Coronary artery (tissue), 2 donors: ENCODE measurements at regions not wholly inside any gene's neighbourhood (a gene's known extent, or its start where the extent isn't known, plus 50 kb on each side); places are given as distances from the start of the nearest gene placed in this dataset.

ENCODE experiments used
- DNase-seq: peaks from one replicate; pipeline ENCODE4 v3.0.0-alpha.2; 2017; ENCODE audit warnings: low spot score
- H3K27ac ChIP-seq, 2 donors: fragments of 200-600 bp; sonication (generic); one replicate each; pipeline ENCODE4 v1.5.1; 2016 to 2019
- H3K4me3 ChIP-seq: fragments of 200-600 bp; sonication (generic); 2 replicates; pipeline ENCODE4 v1.5.1; 2016; ENCODE audit warnings: mild to moderate bottlenecking, moderate library complexity
- TF ChIP-seq, protein P1 (sequence below): fragments of 200-600 bp; sonication (generic); IDR thresholded peaks from one replicate; pipeline ENCODE4 v1.5.1; 2019; ENCODE audit warnings: antibody characterized with exemption

GRCh38 chr12:41795051-41795600 is 349.5 kb downstream of the GXYLT1 start:
- H3K4me3 ChIP-seq: no peak overlapping the region
- TF ChIP-seq, protein P1, sequence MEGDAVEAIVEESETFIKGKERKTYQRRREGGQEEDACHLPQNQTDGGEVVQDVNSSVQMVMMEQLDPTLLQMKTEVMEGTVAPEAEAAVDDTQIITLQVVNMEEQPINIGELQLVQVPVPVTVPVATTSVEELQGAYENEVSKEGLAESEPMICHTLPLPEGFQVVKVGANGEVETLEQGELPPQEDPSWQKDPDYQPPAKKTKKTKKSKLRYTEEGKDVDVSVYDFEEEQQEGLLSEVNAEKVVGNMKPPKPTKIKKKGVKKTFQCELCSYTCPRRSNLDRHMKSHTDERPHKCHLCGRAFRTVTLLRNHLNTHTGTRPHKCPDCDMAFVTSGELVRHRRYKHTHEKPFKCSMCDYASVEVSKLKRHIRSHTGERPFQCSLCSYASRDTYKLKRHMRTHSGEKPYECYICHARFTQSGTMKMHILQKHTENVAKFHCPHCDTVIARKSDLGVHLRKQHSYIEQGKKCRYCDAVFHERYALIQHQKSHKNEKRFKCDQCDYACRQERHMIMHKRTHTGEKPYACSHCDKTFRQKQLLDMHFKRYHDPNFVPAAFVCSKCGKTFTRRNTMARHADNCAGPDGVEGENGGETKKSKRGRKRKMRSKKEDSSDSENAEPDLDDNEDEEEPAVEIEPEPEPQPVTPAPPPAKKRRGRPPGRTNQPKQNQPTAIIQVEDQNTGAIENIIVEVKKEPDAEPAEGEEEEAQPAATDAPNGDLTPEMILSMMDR: no peak
- no peak overlapping the region for H3K27ac ChIP-seq
- no peak for DNase-seq

DNA sequence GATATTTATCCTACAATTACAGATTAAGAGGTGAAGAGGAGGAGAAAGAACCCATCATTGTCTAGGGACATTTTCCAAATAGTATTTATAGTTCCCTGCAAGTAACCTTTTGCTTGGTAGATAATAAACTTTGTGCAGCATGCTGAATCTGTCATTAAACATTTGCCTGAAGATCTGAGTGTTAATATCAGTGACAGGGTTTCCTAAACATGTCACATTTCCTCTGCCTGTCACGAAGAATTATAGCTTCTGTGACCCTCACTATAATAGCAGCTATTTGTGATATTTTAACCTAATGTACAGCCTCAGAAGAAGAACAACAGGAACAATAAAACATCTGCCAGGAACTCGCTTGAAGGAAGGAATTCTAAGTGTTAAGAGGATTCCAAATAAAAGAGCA is 350.3 kb downstream of the GXYLT1 start:
- TF ChIP-seq, protein P1: no peak
- no peak for DNase-seq
- no peak overlapping the region for H3K4me3 ChIP-seq
- H3K27ac ChIP-seq: no peak overlapping the region

- H3K27ac ChIP-seq: no peak overlapping the region
- TF ChIP-seq, protein P1: no peak
These were observed 359.7 kb downstream of the GXYLT1 start for GRCh38 chr12:41784957-41785356.

GRCh38 chr12:41778934-41779333 is 365.7 kb downstream of the GXYLT1 start:
- Histone ChIP-seq H3K27ac (no peak overlapping the region), H3K4me3 (no peak overlapping the region)
- TF ChIP-seq, protein P1: no peak
- DNase-seq: no peak

More at GRCh38 chr12:41784957-41785356, 359.7 kb downstream of the GXYLT1 start:
- DNase-seq: no peak
- H3K4me3 ChIP-seq: no peak overlapping the region

- H3K4me3 ChIP-seq: no peak overlapping the region
- no peak for DNase-seq
- TF ChIP-seq, protein P1: no peak
- H3K27ac ChIP-seq: no peak overlapping the region
These were observed 367.4 kb downstream of the GXYLT1 start for GRCh38 chr12:41777064-41777790.

DNA sequence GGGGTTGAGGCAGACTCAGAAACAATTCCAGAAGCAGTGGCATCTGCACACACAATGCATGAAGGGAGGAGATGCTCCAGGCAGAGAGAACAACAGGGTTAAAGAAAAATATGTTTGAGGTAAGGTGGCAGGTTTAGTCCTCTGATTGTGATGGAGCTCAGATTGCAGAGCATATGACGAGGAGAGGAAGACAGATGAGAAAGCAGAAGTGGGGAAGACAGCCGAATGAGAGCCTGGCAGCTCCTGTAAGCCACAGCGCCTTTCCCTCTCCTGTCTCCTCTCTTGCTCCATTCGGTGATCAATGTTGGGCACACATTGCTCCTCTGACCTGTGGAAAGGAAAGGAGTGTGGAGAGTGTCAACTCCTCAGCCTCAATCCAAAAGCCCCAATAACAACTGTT is 372.2 kb downstream of the GXYLT1 start:
- Histone ChIP-seq H3K4me3 (no peak overlapping the region), H3K27ac (no peak overlapping the region)
- TF ChIP-seq, protein P1: no peak
- DNase-seq: no peak

- Histone ChIP-seq H3K27ac (no peak overlapping the region), H3K4me3 (no peak overlapping the region)
- TF ChIP-seq, protein P1: no peak
- DNase-seq: no peak
These were observed 374.9 kb downstream of the GXYLT1 start for GRCh38 chr12:41769810-41770209.
